Stomach (tissue), 8 donors: ENCODE measurements at regions not wholly inside any gene's neighbourhood (a gene's known extent, or its start where the extent isn't known, plus 50 kb on each side); places are given as distances from the start of the nearest gene placed in this dataset.

Source experiments
- DNase-seq, 2 donors: peaks; one replicate each; pipeline versions ENCODE4 v3.0.0 to v3.0.0-alpha.2; 2013 to 2019
- H3K27ac ChIP-seq, 5 donors: fragments of 200-600 bp in 4 of 5; sonication (generic) in 4 of 5; one replicate each; pipeline ENCODE4 v1.5.1; 2013 to 2019; ENCODE audit warnings: mild to moderate bottlenecking in 1 of 5, moderate library complexity in 1 of 5
- H3K27me3 ChIP-seq, 3 donors: fragments of 200-600 bp; sonication (generic); one replicate each; pipeline ENCODE4 v1.5.1; 2017 to 2019; ENCODE audit warnings: mixed run types in 1 of 3
- H3K36me3 ChIP-seq, 4 donors: fragments of 200-600 bp; sonication (generic); 1 replicate in 3 of 4; 2 replicates in 1 of 4; pipeline ENCODE4 v1.5.1; 2016 to 2019
- H3K4me1 ChIP-seq, 4 donors: fragments of 200-600 bp; sonication (generic); one replicate each; pipeline ENCODE4 v1.5.1; 2016 to 2019
- H3K4me3 ChIP-seq, 4 donors: fragments of 200-600 bp; sonication (generic) in 3 of 4; one replicate each; pipeline ENCODE4 v1.5.1; 2016 to 2019; ENCODE audit warnings: mild to moderate bottlenecking in 1 of 4
- H3K9me3 ChIP-seq, 4 donors: fragments of 200-600 bp; sonication (generic); one replicate each; pipeline ENCODE4 v1.5.1; 2016 to 2019
- CTCF ChIP-seq, 7 experiments: fragments of 450-650 bp in 4 of 7; fragments of 200-600 bp in 3 of 7; sonication (generic) in 3 of 7; IDR thresholded peaks; one replicate each; pipeline ENCODE4 v1.5.1; 2016 to 2019; ENCODE audit warnings: antibody characterized with exemption in 7 of 7, control low read depth in 2 of 7, mild to moderate bottlenecking in 1 of 7
- EP300 ChIP-seq: sonication (generic); formaldehyde crosslinking; IDR thresholded peaks from one replicate; pipeline ENCODE4 v1.6.1; 2017; ENCODE audit warnings: antibody characterized with exemption
- POLR2A ChIP-seq, 4 donors: fragments of 450-650 bp; IDR thresholded peaks; one replicate each; pipeline ENCODE4 v1.6.1; 2016; ENCODE audit warnings: antibody characterized with exemption in 4 of 4, control low read depth in 2 of 4, mild to moderate bottlenecking in 1 of 4, moderate library complexity in 1 of 4
- POLR2AphosphoS5 ChIP-seq, 3 donors: sonication (generic); formaldehyde crosslinking; IDR thresholded peaks; one replicate each; pipeline ENCODE4 v1.6.1; 2016; ENCODE audit warnings: antibody characterized with exemption in 3 of 3
- WGBS, 5 donors: extraction: QIAGEN DNeasy Blood & Tissue Kit in 3 of 5; methylation state at CpG; one replicate each; pipeline versions ENCODE4 v1.1.5 to v1.1.7; 2013 to 2018; 5-methylcytosine and 5-hydroxymethylcytosine counted together
- intact Hi-C: fragments of 100-400 bp; cut with DNase I; formaldehyde crosslinking; loops from one replicate; pipeline ENCODE4 v1.15.1; 2023; ENCODE audit warnings: low total_unique reads
- donor health status: healthy with polysubstance abuse.
- donor health status: Bipolar disorder and iron deficiency.
- donor health status: healthy.

GRCh38 chr13:71067165-71067815 lies 799.7 kb downstream of the DACH1 start:
- DNase-seq, result peak in 1 of 2 donors; percentile 43
- Histone ChIP-seq H3K4me1 (no peaks in the 10 kb centered on the region), H3K36me3 (no peaks in the 10 kb centered on the region), H3K27ac (no peak overlapping the region), H3K27me3 (no peaks in the 10 kb centered on the region), H3K9me3 (no peaks in the 10 kb centered on the region), H3K4me3 (no peak overlapping the region)
- intact Hi-C loops, result no loop called here
- 72 to 87% (median 79%) methylated on average over 3 of the region's 3 CpGs for WGBS, 5 donors
- TF ChIP-seq CTCF (IDR thresholded peaks at IDR 0.05) (no peak), POLR2AphosphoS5 (IDR thresholded peaks at IDR 0.05) (no peak), EP300 (no peak), POLR2A (IDR thresholded peaks at IDR 0.05) (no peak)

GRCh38 chr13:71056581-71056980 lies 810.4 kb downstream of the DACH1 start:
- H3K4me3 ChIP-seq, result no peak overlapping the region
- DNase-seq, result no peak
- intact Hi-C loops, result no loop called here
- peaks cover 0 to 12% (median 5%) of the 10 kb centered on the region in 4 donors for H3K9me3 ChIP-seq
- H3K36me3 ChIP-seq, result no peaks in the 10 kb centered on the region
- no peaks in the 10 kb centered on the region for H3K27me3 ChIP-seq
- TF ChIP-seq EP300 (no peak), CTCF (IDR thresholded peaks at IDR 0.05) (no peak), POLR2A (IDR thresholded peaks at IDR 0.05) (no peak), POLR2AphosphoS5 (IDR thresholded peaks at IDR 0.05) (no peak)
- no peak overlapping the region for H3K27ac ChIP-seq
- WGBS, 5 donors, result 60 to 81% (median 69%) methylated on average over 4 of the region's 4 CpGs
- H3K4me1 ChIP-seq, result no peaks in the 10 kb centered on the region

- DNase-seq, result no peak
- H3K36me3 ChIP-seq, result no peaks in the 10 kb centered on the region
- WGBS, 5 donors, result 73 to 86% (median 81%) methylated on average over 3 of the region's 3 CpGs
- intact Hi-C loops, result no loop called here
- H3K9me3 ChIP-seq, result peaks cover 0 to 12% (median 5%) of the 10 kb centered on the region in 4 donors
- H3K27me3 ChIP-seq, result no peaks in the 10 kb centered on the region
- TF ChIP-seq POLR2A (IDR thresholded peaks at IDR 0.05), result no peak
- no peak for TF ChIP-seq POLR2AphosphoS5 (IDR thresholded peaks at IDR 0.05)
- TF ChIP-seq CTCF (IDR thresholded peaks at IDR 0.05), result no peak
- TF ChIP-seq EP300, result no peak
- no peak overlapping the region for H3K27ac ChIP-seq
- H3K4me1 ChIP-seq, result no peaks in the 10 kb centered on the region
- no peak overlapping the region for H3K4me3 ChIP-seq
Observed at GRCh38 chr13:71055644-71056043, 811.4 kb downstream of the DACH1 start.

- TF ChIP-seq EP300, result no peak
- Histone ChIP-seq H3K27me3 (no peaks in the 10 kb centered on the region), H3K9me3 (peaks cover 0 to 12% (median 5%) of the 10 kb centered on the region in 4 donors), H3K27ac (no peak overlapping the region), H3K4me3 (no peak overlapping the region), H3K36me3 (no peaks in the 10 kb centered on the region), H3K4me1 (no peaks in the 10 kb centered on the region)
- 83 to 97% (median 91%) methylated on average over 1 of the region's 1 CpG for WGBS, 5 donors
- intact Hi-C loops, result no loop called here
- DNase-seq, result no peak
Observed at GRCh38 chr13:71055047-71055446, 812.0 kb downstream of the DACH1 start.

- H3K27me3 ChIP-seq, result no peaks in the 10 kb centered on the region
- H3K36me3 ChIP-seq, result no peaks in the 10 kb centered on the region
- intact Hi-C loops, result no loop called here
- H3K27ac ChIP-seq, result no peak overlapping the region
- H3K4me3 ChIP-seq, result no peak overlapping the region
- no peak for DNase-seq
- no peak for TF ChIP-seq POLR2AphosphoS5 (IDR thresholded peaks at IDR 0.05)
- WGBS, 5 donors, result 45 to 53% (median 48%) methylated on average over 1 of the region's 1 CpG
- H3K4me1 ChIP-seq, result no peaks in the 10 kb centered on the region
- H3K9me3 ChIP-seq, result peaks cover 0 to 12% (median 5%) of the 10 kb centered on the region in 4 donors
Observed at GRCh38 chr13:71054358-71054757, 812.6 kb downstream of the DACH1 start.
